ENCODE measurements at regions not wholly inside any gene's neighbourhood (a gene's known extent, or its start where the extent isn't known, plus 50 kb on each side); places are given as distances from the start of the nearest gene placed in this dataset.

GRCh38 chr2:8514796-8515758 lies 166.8 kb upstream of the ID2 start:
- H4K8ac ChIP-seq (ENCODE audit: low read depth, low read length): no peak overlapping the region
- peaks cover 6 to 17% of the 10 kb centered on the region in 2 donors for H3K9me3 ChIP-seq (replicated peaks in 1 of 2; ENCODE audit: control insufficient read depth in 2 of 2, insufficient read depth in 1 of 2, low read depth in 1 of 2, low read length in 2 of 2)
- no peak overlapping the region for H3K14ac ChIP-seq (ENCODE audit: low read length)
- H2AFZ ChIP-seq (ENCODE audit: low read length): no peak overlapping the region
- no peak overlapping the region for H2BK12ac ChIP-seq (ENCODE audit: low read length)
- no CpG with 5 or more reads among the region's 14 CpGs for WGBS, 2 donors (ENCODE audit: extremely low coverage in 2 of 2, insufficient read length in 2 of 2, insufficient replicate concordance in 1 of 2)
- no peaks in the 10 kb centered on the region for H3K79me1 ChIP-seq (ENCODE audit: low read depth, low read length)
- H3K4me3 ChIP-seq (ENCODE audit: low read length in 2 of 2): no peak overlapping the region
- no peak for DNase-seq (ENCODE audit: low spot score)
- no peak overlapping the region for H2BK120ac ChIP-seq (ENCODE audit: low read depth, low read length)
- H2AK5ac ChIP-seq (ENCODE audit: low read depth, low read length): no peak overlapping the region
- no peak overlapping the region for H3K27ac ChIP-seq (replicated peaks; ENCODE audit: low read length)
- H3K23ac ChIP-seq (ENCODE audit: low read depth, low read length, poor library complexity): no peak overlapping the region
- H3K18ac ChIP-seq (ENCODE audit: low read length): no peak overlapping the region
- no peak overlapping the region for H4K91ac ChIP-seq (ENCODE audit: low read depth, low read length, poor library complexity)
- no peak overlapping the region for H2BK5ac ChIP-seq (ENCODE audit: low read length)
- no peak overlapping the region for H2BK15ac ChIP-seq (ENCODE audit: low read length)
- H3K36me3 ChIP-seq (replicated peaks in 1 of 2; ENCODE audit: control insufficient read depth in 2 of 2, insufficient read depth in 2 of 2, low read length in 2 of 2): no peaks in the 10 kb centered on the region
- no peak overlapping the region for H3K9ac ChIP-seq (ENCODE audit: low read depth, low read length, poor library complexity)
- H3K4ac ChIP-seq (ENCODE audit: low read length): no peak overlapping the region
- peaks cover 0 to 13% of the 10 kb centered on the region in 2 donors for H3K4me1 ChIP-seq (ENCODE audit: control insufficient read depth in 2 of 2, insufficient read depth in 1 of 2, low read depth in 1 of 2, low read length in 2 of 2)
- H3K4me2 ChIP-seq (ENCODE audit: insufficient read depth, low read length, poor library complexity, severe bottlenecking): no peak overlapping the region
- H3K27me3 ChIP-seq (ENCODE audit: control insufficient read depth in 3 of 3, insufficient read depth in 3 of 3, low read depth in 1 of 3, low read length in 3 of 3): no peaks in the 10 kb centered on the region

GRCh38 chr2:8515864-8516533 lies 165.9 kb upstream of the ID2 start:
- Histone ChIP-seq H2BK120ac (ENCODE audit: low read depth, low read length) (no peak overlapping the region), H3K4me1 (ENCODE audit: control insufficient read depth in 2 of 2, insufficient read depth in 1 of 2, low read depth in 1 of 2, low read length in 2 of 2) (peaks cover 2 to 13% of the 10 kb centered on the region in 2 donors), H3K4me2 (ENCODE audit: insufficient read depth, low read length, poor library complexity, severe bottlenecking) (no peak overlapping the region), H2BK12ac (ENCODE audit: low read length) (no peak overlapping the region), H2BK15ac (ENCODE audit: low read length) (peak overlapping the region; percentile 47), H2AFZ (ENCODE audit: low read length) (no peak overlapping the region), H4K91ac (ENCODE audit: low read depth, low read length, poor library complexity) (no peak overlapping the region), H3K9ac (ENCODE audit: low read depth, low read length, poor library complexity) (no peak overlapping the region), H3K23ac (ENCODE audit: low read depth, low read length, poor library complexity) (no peak overlapping the region), H3K27ac (replicated peaks; ENCODE audit: low read length) (no peak overlapping the region), H3K4ac (ENCODE audit: low read length) (no peak overlapping the region), H3K36me3 (replicated peaks in 1 of 2; ENCODE audit: control insufficient read depth in 2 of 2, insufficient read depth in 2 of 2, low read length in 2 of 2) (no peaks in the 10 kb centered on the region), H3K4me3 (ENCODE audit: low read length in 2 of 2) (no peak overlapping the region), H3K79me1 (ENCODE audit: low read depth, low read length) (no peaks in the 10 kb centered on the region), H3K14ac (ENCODE audit: low read length) (no peak overlapping the region), H2AK5ac (ENCODE audit: low read depth, low read length) (no peak overlapping the region), H3K18ac (ENCODE audit: low read length) (no peak overlapping the region), H2BK5ac (ENCODE audit: low read length) (no peak overlapping the region), H4K8ac (ENCODE audit: low read depth, low read length) (no peak overlapping the region), H3K27me3 (ENCODE audit: control insufficient read depth in 3 of 3, insufficient read depth in 3 of 3, low read depth in 1 of 3, low read length in 3 of 3) (no peaks in the 10 kb centered on the region), H3K9me3 (replicated peaks in 1 of 2; ENCODE audit: control insufficient read depth in 2 of 2, insufficient read depth in 1 of 2, low read depth in 1 of 2, low read length in 2 of 2) (peaks cover 4 to 13% of the 10 kb centered on the region in 2 donors)
- WGBS, 2 donors (ENCODE audit: extremely low coverage in 2 of 2, insufficient read length in 2 of 2, insufficient replicate concordance in 1 of 2): no CpG with 5 or more reads among the region's 5 CpGs
- DNase-seq (ENCODE audit: low spot score): no peak

- Histone ChIP-seq H3K79me1 (ENCODE audit: low read depth, low read length) (no peaks in the 10 kb centered on the region), H3K4ac (ENCODE audit: low read length) (no peak overlapping the region), H2BK120ac (ENCODE audit: low read depth, low read length) (no peak overlapping the region), H3K4me2 (ENCODE audit: insufficient read depth, low read length, poor library complexity, severe bottlenecking) (no peak overlapping the region), H4K91ac (ENCODE audit: low read depth, low read length, poor library complexity) (no peak overlapping the region), H3K27ac (replicated peaks; ENCODE audit: low read length) (no peak overlapping the region), H2BK12ac (ENCODE audit: low read length) (no peak overlapping the region), H3K9ac (ENCODE audit: low read depth, low read length, poor library complexity) (no peak overlapping the region), H3K9me3 (replicated peaks in 1 of 2; ENCODE audit: control insufficient read depth in 2 of 2, insufficient read depth in 1 of 2, low read depth in 1 of 2, low read length in 2 of 2) (peaks cover 4 to 13% of the 10 kb centered on the region in 2 donors), H3K4me3 (ENCODE audit: low read length in 2 of 2) (no peak overlapping the region), H3K27me3 (ENCODE audit: control insufficient read depth in 3 of 3, insufficient read depth in 3 of 3, low read depth in 1 of 3, low read length in 3 of 3) (no peaks in the 10 kb centered on the region), H4K8ac (ENCODE audit: low read depth, low read length) (no peak overlapping the region), H2BK15ac (ENCODE audit: low read length) (peak overlapping the region; percentile 19), H3K36me3 (replicated peaks in 1 of 2; ENCODE audit: control insufficient read depth in 2 of 2, insufficient read depth in 2 of 2, low read length in 2 of 2) (no peaks in the 10 kb centered on the region), H2AK5ac (ENCODE audit: low read depth, low read length) (peak overlapping the region; percentile 22), H2AFZ (ENCODE audit: low read length) (peak overlapping the region; percentile 8), H3K14ac (ENCODE audit: low read length) (no peak overlapping the region), H3K18ac (ENCODE audit: low read length) (peak overlapping the region; percentile 58), H3K4me1 (ENCODE audit: control insufficient read depth in 2 of 2, insufficient read depth in 1 of 2, low read depth in 1 of 2, low read length in 2 of 2) (peaks cover 2 to 13% of the 10 kb centered on the region in 2 donors), H2BK5ac (ENCODE audit: low read length) (peak overlapping the region; percentile 27), H3K23ac (ENCODE audit: low read depth, low read length, poor library complexity) (no peak overlapping the region)
- DNase-seq (ENCODE audit: low spot score): peak; percentile 24
- no CpG with 5 or more reads among the region's 16 CpGs for WGBS, 2 donors (ENCODE audit: extremely low coverage in 2 of 2, insufficient read length in 2 of 2, insufficient replicate concordance in 1 of 2)
Measured at GRCh38 chr2:8517850-8518498, 163.9 kb upstream of the ID2 start.

Measured in neuronal stem cell (in vitro differentiated cells).